ENCODE measurements at regions not wholly inside any gene's neighbourhood (a gene's known extent, or its start where the extent isn't known, plus 50 kb on each side); places are given as distances from the start of the nearest gene placed in this dataset.

GRCh38 chr18:65523461-65523860 lies 227.4 kb upstream of the CDH7 start:
- no peak for TF ChIP-seq YY1 (IDR thresholded peaks at IDR 0.05; ENCODE audit: insufficient read depth, insufficient read length)
- TF ChIP-seq ZNF274 (IDR thresholded peaks at IDR 0.05; ENCODE audit: low read depth, low read length), result no peak
- TF ChIP-seq SUZ12 (IDR thresholded peaks at IDR 0.05; ENCODE audit: extremely low read depth, insufficient read depth, insufficient read length), result no peak
